GM12878 (cell line): ENCODE measurements at regions not wholly inside any gene's neighbourhood (a gene's known extent, or its start where the extent isn't known, plus 50 kb on each side); places are given as distances from the start of the nearest gene placed in this dataset.
A peak's percentile ranks its signal among the peaks of the same experiment; 100 is the strongest.

ENCODE experiments used
- ATAC-seq: fragments of 200-7000 bp; cut with Tn5 transposase; 3 replicates; pipeline ENCODE4 v1.9.1; 2020; ENCODE audit warnings: mild to moderate bottlenecking, moderate library complexity
- BruUV-seq: library from RNA; stranded (reverse); fragments of 400-500 nt; replicated peaks from 2 replicates; lab custom pipeline; 2021; lab: Mats Ljungman, UMichigan
- CTCF ChIA-PET: fragments of 300-600 bp; sonication (Branson Sonifier 250); formaldehyde crosslinking; extraction: SDS; loops from one replicate; lab custom pipeline; 2021; ENCODE audit warnings: inconsistent platforms; lab: Yijun Ruan, JAX
- POLR2A ChIA-PET: fragments of 350-600 bp; formaldehyde crosslinking; extraction: SDS; loops from one replicate; lab custom pipeline; 2021; ENCODE audit warnings: inconsistent platforms; lab: Charles Lee
- RAD21 ChIA-PET: fragments of 300-600 bp; sonication (Branson Sonifier 250); formaldehyde crosslinking; loops from one replicate; lab custom pipeline; 2023; ENCODE audit warnings: antibody characterized with exemption; ENCODE audit not compliant: unreplicated experiment; lab: Charles Lee
- SMC1A ChIA-PET: fragments of 300-600 bp; sonication (Branson Sonifier 250); formaldehyde crosslinking; loops from one replicate; lab custom pipeline; 2023; ENCODE audit not compliant: unreplicated experiment, uncharacterized antibody; lab: Charles Lee
- DNase-seq: peaks from one replicate; pipeline ENCODE4 v3.0.0-alpha.2; 2011; ENCODE audit warnings: low read depth, low spot score
- FAIRE-seq: peaks from 3 replicates; lab custom pipeline; 2011; peaks lifted over from hg19 to GRCh38; lab: Jason Lieb, UNC
- H2AFZ ChIP-seq: 2 replicates; pipeline ENCODE4 v1.6.0; 2011; ENCODE audit warnings: low read depth, low read length, control low read depth; ENCODE audit not compliant: control insufficient read depth
- H3K27ac ChIP-seq: 2 replicates; pipeline ENCODE4 v1.5.1; 2011; ENCODE audit warnings: control low read depth; ENCODE audit not compliant: control insufficient read depth, insufficient read depth
- H3K27me3 ChIP-seq, 2 experiments: replicated peaks in 1 of 2; 2 replicates each; pipeline versions ENCODE4 v1.6.0 to v1.6.1; 2011; ENCODE audit warnings: low read length in 1 of 2; ENCODE audit not compliant: control insufficient read depth in 2 of 2, insufficient read depth in 2 of 2
- H3K36me3 ChIP-seq, 2 experiments: 2 replicates each; pipeline ENCODE4 v1.5.1; 2011; ENCODE audit warnings: low read length in 1 of 2; ENCODE audit not compliant: control insufficient read depth in 2 of 2, insufficient read depth in 2 of 2
- H3K4me1 ChIP-seq: 2 replicates; pipeline ENCODE4 v1.6.1; 2011; ENCODE audit warnings: mild to moderate bottlenecking, low read length, moderate library complexity, mixed read lengths; ENCODE audit not compliant: control insufficient read depth, insufficient read depth
- H3K4me2 ChIP-seq: 2 replicates; pipeline ENCODE4 v1.6.0; 2011; ENCODE audit warnings: control low read depth; ENCODE audit not compliant: control insufficient read depth, insufficient read depth
- H3K4me3 ChIP-seq: fragments of 200-600 bp; sonication (generic); 2 replicates; pipeline ENCODE4 v1.5.1; 2016
- H3K79me2 ChIP-seq: 2 replicates; pipeline ENCODE4 v1.6.0; 2011; ENCODE audit warnings: low read length; ENCODE audit not compliant: control insufficient read depth, insufficient read depth
- H3K9ac ChIP-seq: 2 replicates; pipeline ENCODE4 v1.8.0; 2011; ENCODE audit warnings: low read length, control low read depth, mixed read lengths; ENCODE audit not compliant: control insufficient read depth, insufficient read depth
- H3K9me3 ChIP-seq: replicated peaks from 3 replicates; pipeline ENCODE4 v1.5.1; 2011; ENCODE audit warnings: mild to moderate bottlenecking, low read length; ENCODE audit not compliant: control insufficient read depth, insufficient read depth
- H4K20me1 ChIP-seq: 2 replicates; pipeline ENCODE4 v1.6.0; 2011; ENCODE audit not compliant: control insufficient read depth, insufficient read depth
- EGR1 ChIP-seq, 2 experiments: IDR thresholded peaks; 1 replicate in 1 of 2; 2 replicates in 1 of 2; pipeline ENCODE4 v1.6.1; 2011 to 2012; ENCODE audit warnings: low read depth in 2 of 2, low read length in 2 of 2, borderline replicate concordance in 1 of 2, mild to moderate bottlenecking in 1 of 2, moderate library complexity in 1 of 2
- FOXK2 ChIP-seq: fragments of 450-650 bp; IDR thresholded peaks from 2 replicates; pipeline ENCODE4 v1.6.1; 2017; ENCODE audit warnings: mild to moderate bottlenecking, moderate library complexity
- GATAD2B ChIP-seq: fragments of 450-650 bp; conservative IDR thresholded peaks from 2 replicates; pipeline ENCODE4 v1.6.1; 2017; ENCODE audit warnings: low read depth, mild to moderate bottlenecking, moderate library complexity
- IKZF1 ChIP-seq: fragments of 450-650 bp; conservative IDR thresholded peaks from 2 replicates; pipeline ENCODE4 v1.6.1; 2017; ENCODE audit warnings: antibody characterized with exemption, mild to moderate bottlenecking
- KDM1A ChIP-seq: fragments of 200-600 bp; sonication (generic); IDR thresholded peaks from 2 replicates; pipeline ENCODE4 v1.6.1; 2016; ENCODE audit warnings: borderline replicate concordance
- MYC ChIP-seq: IDR thresholded peaks from 2 replicates; pipeline ENCODE4 v1.6.1; 2011; ENCODE audit warnings: mild to moderate bottlenecking, low read length, moderate library complexity, inconsistent platforms; ENCODE audit not compliant: insufficient read depth, insufficient replicate concordance, insufficient read length, severe bottlenecking
- NR2C1 ChIP-seq: fragments of 450-650 bp; IDR thresholded peaks from 2 replicates; pipeline ENCODE4 v1.6.1; 2017; ENCODE audit warnings: antibody characterized with exemption, mild to moderate bottlenecking, moderate library complexity
- NR2C2 ChIP-seq: IDR thresholded peaks from 2 replicates; pipeline ENCODE4 v1.6.1; 2011; ENCODE audit warnings: borderline replicate concordance, low read depth; ENCODE audit not compliant: control insufficient read depth, insufficient read length
- SUZ12 ChIP-seq: fragments of 200-600 bp; sonication (generic); IDR thresholded peaks from one replicate; pipeline ENCODE4 v1.6.1; 2018; ENCODE audit warnings: antibody characterized with exemption, mild to moderate bottlenecking; ENCODE audit not compliant: unreplicated experiment
- TARDBP ChIP-seq: IDR thresholded peaks from 2 replicates; pipeline ENCODE4 v1.6.1; 2016; ENCODE audit warnings: borderline replicate concordance
- WRNIP1 ChIP-seq: IDR thresholded peaks from 2 replicates; pipeline ENCODE4 v1.6.1; 2011; ENCODE audit warnings: low read depth, low read length, improper control_type of control experiment, borderline replicate concordance
- ZBTB40 ChIP-seq: fragments of 450-650 bp; IDR thresholded peaks from 2 replicates; pipeline ENCODE4 v1.6.1; 2016; ENCODE audit warnings: mild to moderate bottlenecking, moderate library complexity, borderline replicate concordance
- ZSCAN29 ChIP-seq: fragments of 450-650 bp; IDR thresholded peaks from 2 replicates; pipeline ENCODE4 v1.6.1; 2017; ENCODE audit warnings: mild to moderate bottlenecking, moderate library complexity
- WGBS: methylation state at CpG from one replicate; pipeline ENCODE4 v1.1.6; 2016; ENCODE audit warnings: low lambda C conversion rate; ENCODE audit not compliant: insufficient replicate concordance, insufficient coverage; ENCODE audit errors: missing lambda C conversion rate; 5-methylcytosine and 5-hydroxymethylcytosine counted together
- in situ Hi-C: fragments of 300-500 bp; cut with MboI; formaldehyde crosslinking; loops from 9 replicates; pipeline ENCODE4 v1.14.3; 2018; ENCODE audit warnings: mixed read lengths
- intact Hi-C: fragments of 100-400 bp; cut with micrococcal nuclease; formaldehyde crosslinking; loops from one replicate; pipeline ENCODE4 v1.14.2; 2022; ENCODE audit not compliant: unreplicated experiment
- TF ChIP-seq, protein P1 (sequence below): IDR thresholded peaks from 2 replicates; pipeline ENCODE4 v1.6.1; 2012; ENCODE audit warnings: mild to moderate bottlenecking, low read depth, low read length

DNA sequence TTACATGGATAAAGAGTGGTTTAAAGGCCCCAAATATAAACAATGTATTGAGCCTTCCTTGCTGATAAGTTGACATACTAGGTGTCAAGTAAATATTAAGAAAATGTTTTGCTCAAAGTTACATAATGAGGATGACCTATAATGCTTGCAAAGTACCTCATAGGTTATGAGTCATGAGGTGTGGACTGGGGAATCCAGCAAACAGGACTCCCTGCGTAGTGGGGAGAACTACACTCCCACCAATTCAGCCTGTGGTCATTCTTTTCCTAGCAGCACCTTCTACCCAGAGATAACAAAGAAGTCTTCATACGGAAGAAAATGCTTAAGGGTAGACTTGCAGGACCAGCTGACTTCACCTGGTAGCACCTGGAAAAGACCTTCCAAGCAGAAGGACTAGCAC lies 418.9 kb upstream of the CPEB2 start:
- ChIA-PET CTCF (no interaction called here), RAD21 (no interaction called here), POLR2A (no interaction called here), SMC1A (no interaction called here)
- Histone ChIP-seq H2AFZ (no peak overlapping the region), H3K27ac (no peak overlapping the region), H3K79me2 (no peaks in the 10 kb centered on the region), H4K20me1 (no peaks in the 10 kb centered on the region), H3K4me1 (no peaks in the 10 kb centered on the region), H3K9ac (no peak overlapping the region), H3K4me3 (no peak overlapping the region), H3K9me3 (no peaks in the 10 kb centered on the region), H3K4me2 (no peak overlapping the region), H3K27me3 (no peaks in the 10 kb centered on the region), H3K36me3 (no peaks in the 10 kb centered on the region)
- DNase-seq (no peak), FAIRE-seq (no peak), ATAC-seq (peak; percentile 44; the same call in 1 of the 3 replicates)
- BruUV-seq: no TSS peak
- intact Hi-C loops: no loop called here
- TF ChIP-seq, protein P1, sequence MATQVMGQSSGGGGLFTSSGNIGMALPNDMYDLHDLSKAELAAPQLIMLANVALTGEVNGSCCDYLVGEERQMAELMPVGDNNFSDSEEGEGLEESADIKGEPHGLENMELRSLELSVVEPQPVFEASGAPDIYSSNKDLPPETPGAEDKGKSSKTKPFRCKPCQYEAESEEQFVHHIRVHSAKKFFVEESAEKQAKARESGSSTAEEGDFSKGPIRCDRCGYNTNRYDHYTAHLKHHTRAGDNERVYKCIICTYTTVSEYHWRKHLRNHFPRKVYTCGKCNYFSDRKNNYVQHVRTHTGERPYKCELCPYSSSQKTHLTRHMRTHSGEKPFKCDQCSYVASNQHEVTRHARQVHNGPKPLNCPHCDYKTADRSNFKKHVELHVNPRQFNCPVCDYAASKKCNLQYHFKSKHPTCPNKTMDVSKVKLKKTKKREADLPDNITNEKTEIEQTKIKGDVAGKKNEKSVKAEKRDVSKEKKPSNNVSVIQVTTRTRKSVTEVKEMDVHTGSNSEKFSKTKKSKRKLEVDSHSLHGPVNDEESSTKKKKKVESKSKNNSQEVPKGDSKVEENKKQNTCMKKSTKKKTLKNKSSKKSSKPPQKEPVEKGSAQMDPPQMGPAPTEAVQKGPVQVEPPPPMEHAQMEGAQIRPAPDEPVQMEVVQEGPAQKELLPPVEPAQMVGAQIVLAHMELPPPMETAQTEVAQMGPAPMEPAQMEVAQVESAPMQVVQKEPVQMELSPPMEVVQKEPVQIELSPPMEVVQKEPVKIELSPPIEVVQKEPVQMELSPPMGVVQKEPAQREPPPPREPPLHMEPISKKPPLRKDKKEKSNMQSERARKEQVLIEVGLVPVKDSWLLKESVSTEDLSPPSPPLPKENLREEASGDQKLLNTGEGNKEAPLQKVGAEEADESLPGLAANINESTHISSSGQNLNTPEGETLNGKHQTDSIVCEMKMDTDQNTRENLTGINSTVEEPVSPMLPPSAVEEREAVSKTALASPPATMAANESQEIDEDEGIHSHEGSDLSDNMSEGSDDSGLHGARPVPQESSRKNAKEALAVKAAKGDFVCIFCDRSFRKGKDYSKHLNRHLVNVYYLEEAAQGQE: no peak
- TF ChIP-seq FOXK2 (no peak), GATAD2B (no peak), WRNIP1 (no peak), SUZ12 (no peak), ZSCAN29 (no peak), EGR1 (IDR thresholded peaks at IDR 0.05; ENCODE audit: borderline replicate concordance in 1 of 2, low read depth in 2 of 2, low read length in 2 of 2) (no peak), KDM1A (no peak), NR2C2 (no peak), ZBTB40 (no peak), TARDBP (no peak), IKZF1 (no peak), MYC (no peak), NR2C1 (no peak)
- 25% methylated on average over 2 of the region's 2 CpGs for WGBS
- in situ Hi-C loops: no loop called here
